Spinal cord (tissue), 9 donors: ENCODE measurements at regions not wholly inside any gene's neighbourhood (a gene's known extent, or its start where the extent isn't known, plus 50 kb on each side); places are given as distances from the start of the nearest gene placed in this dataset.
"Not testable (repeated sequence)": the region's sequence is repeated elsewhere in the genome, so short reads cannot be mapped to it uniquely, and the experiment has no call there.

Source experiments
- DNase-seq, 6 donors: peaks; one replicate each; pipeline versions ENCODE4 v3.0.0 to v3.0.0-alpha.2; 2013 to 2015; ENCODE audit warnings: low spot score in 6 of 6, low read depth in 4 of 6
- H3K27ac ChIP-seq: one replicate; pipeline ENCODE4 v1.5.1; 2013; ENCODE audit warnings: low read depth, low read length, control low read depth
- H3K27me3 ChIP-seq: one replicate; pipeline ENCODE4 v1.6.1; 2013; ENCODE audit warnings: low read length; ENCODE audit not compliant: control insufficient read depth, insufficient read depth
- H3K36me3 ChIP-seq: one replicate; pipeline ENCODE4 v1.6.1; 2013; ENCODE audit warnings: low read length; ENCODE audit not compliant: control insufficient read depth, insufficient read depth
- H3K4me1 ChIP-seq: one replicate; pipeline ENCODE4 v1.6.1; 2013; ENCODE audit warnings: low read length; ENCODE audit not compliant: control insufficient read depth, insufficient read depth
- H3K4me3 ChIP-seq: one replicate; pipeline ENCODE4 v1.5.1; 2013; ENCODE audit warnings: low read depth, low read length, control low read depth
- H3K9me3 ChIP-seq: one replicate; pipeline ENCODE4 v1.6.1; 2013; ENCODE audit warnings: low read length; ENCODE audit not compliant: control insufficient read depth, insufficient read depth
- WGBS: methylation state at CpG from one replicate; pipeline ENCODE4 v1.1.5; 2013; ENCODE audit warnings: missing lambda C conversion rate; ENCODE audit not compliant: insufficient coverage; 5-methylcytosine and 5-hydroxymethylcytosine counted together
- donor health status: healthy.

- H3K4me3 ChIP-seq = no peak overlapping the region
- H3K27ac ChIP-seq = no peak overlapping the region
- no peaks in the 10 kb centered on the region for H3K27me3 ChIP-seq
- no peaks in the 10 kb centered on the region for H3K36me3 ChIP-seq
- H3K4me1 ChIP-seq = no peaks in the 10 kb centered on the region
- DNase-seq = no peak
- peaks cover 1% of the 10 kb centered on the region for H3K9me3 ChIP-seq
- WGBS = 60% methylated on average over 1 of the region's 2 CpGs
These were observed 85.4 kb upstream of the GNAZ start for GRCh38 chr22:22984967-22985366.

GRCh38 chr22:22986008-22986407 is 84.3 kb upstream of the GNAZ start:
- H3K27ac ChIP-seq = no peak overlapping the region
- H3K4me3 ChIP-seq = no peak overlapping the region
- H3K4me1 ChIP-seq = no peaks in the 10 kb centered on the region
- H3K27me3 ChIP-seq = no peaks in the 10 kb centered on the region
- WGBS = 82% methylated on average over 2 of the region's 2 CpGs
- peaks cover 1% of the 10 kb centered on the region for H3K9me3 ChIP-seq
- DNase-seq = no peak
- H3K36me3 ChIP-seq = no peaks in the 10 kb centered on the region

- Histone ChIP-seq H3K4me3 (no peak overlapping the region), H3K36me3 (no peaks in the 10 kb centered on the region), H3K27ac (no peak overlapping the region), H3K9me3 (no peaks in the 10 kb centered on the region), H3K4me1 (no peaks in the 10 kb centered on the region), H3K27me3 (no peaks in the 10 kb centered on the region)
- 87% methylated on average over 3 of the region's 3 CpGs for WGBS
- DNase-seq = no peak
These were observed 83.7 kb upstream of the GNAZ start for GRCh38 chr22:22986640-22987039.

- Histone ChIP-seq H3K27ac (no peak overlapping the region), H3K4me3 (no peak overlapping the region), H3K27me3 (no peaks in the 10 kb centered on the region), H3K36me3 (no peaks in the 10 kb centered on the region), H3K9me3 (no peaks in the 10 kb centered on the region), H3K4me1 (no peaks in the 10 kb centered on the region)
- DNase-seq = no peak
- 73% methylated on average over 2 of the region's 3 CpGs for WGBS
These were observed 82.2 kb upstream of the GNAZ start for GRCh38 chr22:22988150-22988549.

DNA sequence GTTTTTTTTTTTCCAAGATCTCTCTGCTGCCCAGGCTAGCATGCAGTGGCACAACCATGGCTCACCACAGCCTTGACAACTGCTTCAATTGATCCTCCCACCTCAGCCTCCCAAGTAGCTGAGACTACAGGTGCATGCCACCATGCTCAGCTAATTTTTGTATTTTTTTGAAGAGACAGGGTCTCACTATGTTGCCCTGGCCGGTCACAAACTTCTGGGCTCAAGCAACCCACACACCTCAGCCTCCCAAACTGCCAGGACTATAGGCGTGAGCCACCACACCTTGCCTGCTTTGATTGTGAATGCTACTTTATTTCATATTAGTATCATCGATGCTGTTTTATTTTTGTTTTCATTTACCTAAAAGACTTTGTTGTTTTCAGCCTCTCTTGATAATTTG is 81.5 kb upstream of the GNAZ start:
- DNase-seq = no peak
- no peaks in the 10 kb centered on the region for H3K36me3 ChIP-seq
- no peaks in the 10 kb centered on the region for H3K9me3 ChIP-seq
- H3K27ac ChIP-seq = no peak overlapping the region
- H3K27me3 ChIP-seq = no peaks in the 10 kb centered on the region
- no CpG with 5 or more reads among the region's 3 CpGs for whole genome bisulfite sequencing
- no peak overlapping the region for H3K4me3 ChIP-seq
- no peaks in the 10 kb centered on the region for H3K4me1 ChIP-seq

GRCh38 chr22:22989856-22990255 is 80.5 kb upstream of the GNAZ start:
- 92% methylated on average over 3 of the region's 3 CpGs for WGBS
- H3K36me3 ChIP-seq = no peaks in the 10 kb centered on the region
- H3K27me3 ChIP-seq = no peaks in the 10 kb centered on the region
- H3K27ac ChIP-seq = no peak overlapping the region
- no peaks in the 10 kb centered on the region for H3K9me3 ChIP-seq
- H3K4me3 ChIP-seq = no peak overlapping the region
- no peaks in the 10 kb centered on the region for H3K4me1 ChIP-seq
- DNase-seq = no peak

DNA sequence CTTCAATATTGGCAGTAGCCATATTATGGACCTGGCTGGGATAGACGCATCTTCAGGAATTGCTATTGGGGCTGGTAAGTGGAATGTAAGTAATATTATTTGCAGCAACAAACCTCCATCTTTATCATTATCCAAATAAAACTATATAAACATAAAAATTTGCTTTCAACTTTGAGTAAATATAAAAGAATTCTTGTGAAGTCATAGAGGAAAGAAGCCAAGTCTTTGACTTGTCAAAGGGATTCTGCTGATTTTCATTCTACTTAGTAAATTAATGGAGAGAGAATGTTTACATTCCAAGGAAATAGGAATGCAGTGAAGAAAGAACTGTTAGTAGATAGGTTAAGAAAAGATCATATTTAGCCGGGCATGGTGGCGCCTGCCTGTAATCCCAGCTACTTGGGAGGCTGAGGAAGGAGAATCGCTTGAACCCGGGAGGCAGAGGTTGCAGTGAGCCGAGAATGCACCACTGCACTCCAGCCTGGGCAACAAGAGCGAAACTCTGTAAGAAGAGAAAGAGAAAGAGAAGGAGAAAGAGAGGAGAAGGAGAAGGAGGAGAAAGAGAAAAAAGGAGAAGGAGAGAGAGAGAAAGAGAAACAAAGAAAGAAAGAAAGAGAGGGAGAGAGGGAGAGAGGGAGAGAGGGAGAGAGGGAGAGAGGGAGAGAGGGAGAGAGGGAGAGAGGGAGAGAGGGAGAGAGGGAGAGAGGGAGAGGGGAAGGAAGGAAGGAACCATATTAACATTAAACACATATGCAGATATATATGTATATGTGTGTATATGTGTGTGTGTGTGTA is 79.4 kb upstream of the GNAZ start:
- not testable (repeated sequence) for H3K4me3 ChIP-seq, H3K27ac ChIP-seq, H3K36me3 ChIP-seq, H3K9me3 ChIP-seq, H3K27me3 ChIP-seq, H3K4me1 ChIP-seq, DNase-seq
- WGBS = 83% methylated on average over 5 of the region's 7 CpGs

DNA sequence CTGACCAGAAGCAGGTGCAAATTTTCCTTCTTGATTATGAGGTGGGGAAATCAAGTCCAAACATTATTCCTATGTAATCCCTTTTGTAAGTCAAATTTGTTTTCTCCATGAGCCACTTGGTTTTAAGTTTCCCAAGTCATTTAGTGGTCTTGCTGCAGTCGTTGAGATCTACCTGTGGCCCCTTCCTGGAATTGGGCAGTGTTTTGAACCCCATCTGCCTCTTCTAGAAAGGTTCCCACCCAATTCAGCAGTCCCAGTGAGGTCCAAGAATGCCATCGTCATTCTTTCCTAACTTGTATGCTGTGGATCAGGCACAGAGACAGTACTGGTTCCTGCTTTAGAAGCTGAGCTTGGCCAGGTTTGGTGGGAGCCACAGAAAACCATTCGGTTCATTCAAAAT is 77.8 kb upstream of the GNAZ start:
- H3K4me3 ChIP-seq = no peak overlapping the region
- H3K27me3 ChIP-seq = no peaks in the 10 kb centered on the region
- WGBS = 81% methylated on average over 2 of the region's 3 CpGs
- no peak overlapping the region for H3K27ac ChIP-seq
- H3K36me3 ChIP-seq = no peaks in the 10 kb centered on the region
- H3K9me3 ChIP-seq = peaks cover 9% of the 10 kb centered on the region
- no peaks in the 10 kb centered on the region for H3K4me1 ChIP-seq
- no peak for DNase-seq

- H3K36me3 ChIP-seq = no peaks in the 10 kb centered on the region
- no peak overlapping the region for H3K4me3 ChIP-seq
- no peak overlapping the region for H3K27ac ChIP-seq
- no peak for DNase-seq
- H3K27me3 ChIP-seq = no peaks in the 10 kb centered on the region
- H3K9me3 ChIP-seq = peaks cover 10% of the 10 kb centered on the region
- no peaks in the 10 kb centered on the region for H3K4me1 ChIP-seq
- 90% methylated on average over 5 of the region's 5 CpGs for WGBS
These were observed 77.1 kb upstream of the GNAZ start for GRCh38 chr22:22993184-22993583.

DNA sequence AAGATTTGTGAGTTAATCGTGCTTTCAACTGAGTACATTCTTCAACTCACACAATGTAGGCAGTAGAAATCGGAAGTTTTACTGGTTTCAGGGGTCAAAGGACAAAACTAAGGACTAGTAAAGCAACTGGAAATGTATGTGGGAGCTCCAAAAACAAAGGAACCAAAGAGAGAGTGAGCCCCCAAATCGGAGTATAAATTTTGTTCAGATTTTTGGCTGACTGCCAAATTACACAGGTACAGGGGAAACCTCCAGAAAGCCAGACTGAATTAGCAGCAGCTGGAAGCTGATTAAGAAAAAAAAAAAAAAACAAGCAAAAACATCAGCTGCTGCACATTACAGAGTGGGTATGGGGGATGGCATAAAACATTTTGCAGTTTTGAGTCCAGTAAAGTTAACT is 75.2 kb upstream of the GNAZ start:
- Histone ChIP-seq H3K27me3 (no peaks in the 10 kb centered on the region), H3K4me1 (no peaks in the 10 kb centered on the region), H3K27ac (no peak overlapping the region), H3K9me3 (peaks cover 10% of the 10 kb centered on the region), H3K36me3 (no peaks in the 10 kb centered on the region), H3K4me3 (no peak overlapping the region)
- WGBS = 30% methylated on average over 2 of the region's 3 CpGs
- peak in 2 of 6 donors; percentile 14 to 59 for DNase-seq
